ENCODE measurements at regions not wholly inside any gene's neighbourhood (a gene's known extent, or its start where the extent isn't known, plus 50 kb on each side); places are given as distances from the start of the nearest gene placed in this dataset.
"Not testable (repeated sequence)": the region's sequence is repeated elsewhere in the genome, so short reads cannot be mapped to it uniquely, and the experiment has no call there.

GRCh38 chr3:127082066-127082465 lies 99.2 kb downstream of the PLXNA1 start:
- no peak for DNase-seq (ENCODE audit: low read depth in 1 of 2, low spot score in 1 of 2)
- TF ChIP-seq CTCF (IDR thresholded peaks at IDR 0.05; ENCODE audit: low read depth, low read length) = no peak
- H3K36me3 ChIP-seq = no peaks in the 10 kb centered on the region
- H3K4me3 ChIP-seq = no peak overlapping the region
- H3K9me3 ChIP-seq (ENCODE audit: low read depth) = no peaks in the 10 kb centered on the region
- H3K27ac ChIP-seq = no peak overlapping the region
- no peaks in the 10 kb centered on the region for H3K27me3 ChIP-seq
- no peaks in the 10 kb centered on the region for H3K4me1 ChIP-seq (ENCODE audit: low read depth)

- H3K36me3 ChIP-seq = no peaks in the 10 kb centered on the region
- no peak overlapping the region for H3K27ac ChIP-seq
- no peak overlapping the region for H3K4me3 ChIP-seq
- H3K9me3 ChIP-seq (ENCODE audit: low read depth) = no peaks in the 10 kb centered on the region
- no peaks in the 10 kb centered on the region for H3K27me3 ChIP-seq
- TF ChIP-seq CTCF (IDR thresholded peaks at IDR 0.05; ENCODE audit: low read depth, low read length) = no peak
- DNase-seq (ENCODE audit: low read depth in 1 of 2, low spot score in 1 of 2) = no peak
- H3K4me1 ChIP-seq (ENCODE audit: low read depth) = no peaks in the 10 kb centered on the region
Measured at GRCh38 chr3:127083778-127084397, 101.0 kb downstream of the PLXNA1 start.

- no peak overlapping the region for H3K4me3 ChIP-seq
- DNase-seq (ENCODE audit: low read depth in 1 of 2, low spot score in 1 of 2) = no peak
- no peaks in the 10 kb centered on the region for H3K9me3 ChIP-seq (ENCODE audit: low read depth)
- H3K4me1 ChIP-seq (ENCODE audit: low read depth) = no peaks in the 10 kb centered on the region
- H3K36me3 ChIP-seq = no peaks in the 10 kb centered on the region
- no peak for TF ChIP-seq CTCF (IDR thresholded peaks at IDR 0.05; ENCODE audit: low read depth, low read length)
- H3K27me3 ChIP-seq = no peaks in the 10 kb centered on the region
- H3K27ac ChIP-seq = no peak overlapping the region
Measured at GRCh38 chr3:127084401-127084990, 101.6 kb downstream of the PLXNA1 start.

- TF ChIP-seq CTCF (IDR thresholded peaks at IDR 0.05; ENCODE audit: low read depth, low read length) = no peak
- Histone ChIP-seq H3K27ac (no peak overlapping the region), H3K36me3 (no peaks in the 10 kb centered on the region), H3K27me3 (no peaks in the 10 kb centered on the region), H3K9me3 (ENCODE audit: low read depth) (no peaks in the 10 kb centered on the region), H3K4me1 (ENCODE audit: low read depth) (no peaks in the 10 kb centered on the region), H3K4me3 (no peak overlapping the region)
- DNase-seq (ENCODE audit: low read depth in 1 of 2, low spot score in 1 of 2) = no peak
Measured at GRCh38 chr3:127085576-127085975, 102.7 kb downstream of the PLXNA1 start.

GRCh38 chr3:127086591-127086990 lies 103.7 kb downstream of the PLXNA1 start:
- H3K4me1 ChIP-seq (ENCODE audit: low read depth); H3K4me3 ChIP-seq; H3K27me3 ChIP-seq; H3K27ac ChIP-seq; H3K9me3 ChIP-seq (ENCODE audit: low read depth); H3K36me3 ChIP-seq; DNase-seq (ENCODE audit: low read depth in 1 of 2, low spot score in 1 of 2): not testable (repeated sequence)

GRCh38 chr3:127087441-127087840 lies 104.5 kb downstream of the PLXNA1 start:
- TF ChIP-seq CTCF (IDR thresholded peaks at IDR 0.05; ENCODE audit: low read depth, low read length) = no peak
- Histone ChIP-seq H3K9me3 (ENCODE audit: low read depth) (no peaks in the 10 kb centered on the region), H3K36me3 (no peaks in the 10 kb centered on the region), H3K27me3 (no peaks in the 10 kb centered on the region), H3K4me1 (ENCODE audit: low read depth) (no peaks in the 10 kb centered on the region), H3K4me3 (no peak overlapping the region), H3K27ac (no peak overlapping the region)
- DNase-seq (ENCODE audit: low read depth in 1 of 2, low spot score in 1 of 2) = no peak
